Astrocyte (in vitro differentiated cells and primary cell): ENCODE measurements at regions not wholly inside any gene's neighbourhood (a gene's known extent, or its start where the extent isn't known, plus 50 kb on each side); places are given as distances from the start of the nearest gene placed in this dataset.

Experiments
- CTCF ChIP-seq: IDR thresholded peaks from 2 replicates; pipeline ENCODE4 v1.5.1; 2011; ENCODE audit warnings: low read depth, mild to moderate bottlenecking, inconsistent platforms, low read length, moderate library complexity; ENCODE audit not compliant: insufficient read depth
- EZH2 ChIP-seq: IDR thresholded peaks from 2 replicates; pipeline ENCODE4 v1.6.1; 2012; ENCODE audit warnings: mild to moderate bottlenecking, low read length, inconsistent platforms; ENCODE audit not compliant: insufficient read depth

- no peak for TF ChIP-seq CTCF
- TF ChIP-seq EZH2 = no peak
These were observed 92.1 kb downstream of the SYF2 start for GRCh38 chr1:25140073-25140797.
